Neural cell (in vitro differentiated cells): ENCODE measurements at regions not wholly inside any gene's neighbourhood (a gene's known extent, or its start where the extent isn't known, plus 50 kb on each side); places are given as distances from the start of the nearest gene placed in this dataset.
A peak's percentile ranks its signal among the peaks of the same experiment; 100 is the strongest.

Experiments used
- H2AFZ ChIP-seq: fragments of 200-600, 300-800 bp; sonication (generic), shearing (Covaris generic); 2 replicates; pipeline ENCODE4 v1.6.0; 2014; ENCODE audit warnings: low read depth, mild to moderate bottlenecking, antibody characterized with exemption, low read length, moderate library complexity
- H3F3A ChIP-seq: fragments of 200-600 bp; shearing (Covaris generic); 2 replicates; pipeline ENCODE4 v1.6.1; 2016; ENCODE audit warnings: mild to moderate bottlenecking, moderate library complexity, mixed read lengths, antibody characterized with exemption, low read length; ENCODE audit not compliant: insufficient read depth, poor library complexity, severe bottlenecking
- H3K27ac ChIP-seq: fragments of 200-600, 300-800 bp; sonication (generic), shearing (Covaris generic); 2 replicates; pipeline ENCODE4 v1.5.1; 2014; ENCODE audit warnings: mild to moderate bottlenecking, low read length, moderate library complexity
- H3K27me3 ChIP-seq: fragments of 300-800, 200-600 bp; sonication (generic), shearing (Covaris generic); 2 replicates; pipeline ENCODE4 v1.6.0; 2014; ENCODE audit warnings: mild to moderate bottlenecking, low read depth, low read length, moderate library complexity; ENCODE audit not compliant: insufficient read depth
- H3K36me3 ChIP-seq: fragments of 300-800, 200-600 bp; sonication (generic), shearing (Covaris generic); 2 replicates; pipeline ENCODE4 v1.5.1; 2014; ENCODE audit warnings: mild to moderate bottlenecking, antibody characterized with exemption, low read length, moderate library complexity; ENCODE audit not compliant: insufficient read depth
- H3K4me2 ChIP-seq: fragments of 300-800, 200-600 bp; sonication (generic), shearing (Covaris generic); 2 replicates; pipeline ENCODE4 v1.6.0; 2014; ENCODE audit warnings: mild to moderate bottlenecking, low read length
- H3K4me3 ChIP-seq: fragments of 300-800, 200-600 bp; sonication (generic), shearing (Covaris generic); 2 replicates; pipeline ENCODE4 v1.5.1; 2014; ENCODE audit warnings: mild to moderate bottlenecking, low read length, moderate library complexity
- H3K79me2 ChIP-seq: fragments of 200-600 bp; shearing (Covaris generic); replicated peaks from 2 replicates; pipeline ENCODE4 v1.6.0; 2014; ENCODE audit warnings: mild to moderate bottlenecking, low read length, moderate library complexity; ENCODE audit not compliant: insufficient read depth
- H3K9ac ChIP-seq: fragments of 300-800, 200-600 bp; sonication (generic), shearing (Covaris generic); 2 replicates; pipeline ENCODE4 v1.6.1; 2016; ENCODE audit warnings: mild to moderate bottlenecking, low read length, mixed read lengths
- H3K9me2 ChIP-seq: fragments of 200-600 bp; shearing (Covaris generic); 2 replicates; pipeline ENCODE4 v1.6.1; 2016; ENCODE audit warnings: mild to moderate bottlenecking, low read length, mixed read lengths; ENCODE audit not compliant: insufficient read depth
- H3K9me3 ChIP-seq: fragments of 200-600, 300-800 bp; sonication (generic), shearing (Covaris generic); 2 replicates; pipeline ENCODE4 v1.6.1; 2016; ENCODE audit warnings: mild to moderate bottlenecking, mixed run types, low read length, moderate library complexity, mixed read lengths
- H4K20me1 ChIP-seq: fragments of 200-600 bp; shearing (Covaris generic); 2 replicates; pipeline ENCODE4 v1.6.1; 2016; ENCODE audit warnings: mild to moderate bottlenecking, mixed run types; ENCODE audit not compliant: insufficient read depth
- EP300 ChIP-seq: fragments of 450-650 bp; conservative IDR thresholded peaks from 2 replicates; pipeline ENCODE4 v1.6.1; 2014; ENCODE audit warnings: antibody characterized with exemption, mild to moderate bottlenecking, moderate library complexity; ENCODE audit not compliant: poor library complexity, severe bottlenecking
- EZH2 ChIP-seq: fragments of 200-600, 300-800 bp; shearing (Covaris generic), sonication (generic); IDR thresholded peaks from 2 replicates; pipeline ENCODE4 v1.6.1; 2014; ENCODE audit warnings: antibody characterized with exemption, low read length, borderline replicate concordance, mild to moderate bottlenecking; ENCODE audit not compliant: insufficient read depth, poor library complexity, severe bottlenecking
- MXI1 ChIP-seq: fragments of 450-650 bp; conservative IDR thresholded peaks from 2 replicates; pipeline ENCODE4 v1.6.1; 2014; ENCODE audit warnings: antibody characterized with exemption, mild to moderate bottlenecking; ENCODE audit not compliant: poor library complexity, severe bottlenecking
- POLR2AphosphoS5 ChIP-seq: IDR thresholded peaks from 2 replicates; pipeline ENCODE4 v1.6.1; 2012
- RAD21 ChIP-seq: fragments of 450-650 bp; conservative IDR thresholded peaks from 2 replicates; pipeline ENCODE4 v1.6.1; 2014; ENCODE audit warnings: antibody characterized with exemption, mild to moderate bottlenecking, moderate library complexity
- SMC3 ChIP-seq: fragments of 450-650 bp; conservative IDR thresholded peaks from 2 replicates; pipeline ENCODE4 v1.6.1; 2014; ENCODE audit warnings: antibody characterized with exemption, mild to moderate bottlenecking, moderate library complexity; ENCODE audit not compliant: poor library complexity
- TAF1 ChIP-seq: IDR thresholded peaks from 2 replicates; pipeline ENCODE4 v1.6.1; 2012; ENCODE audit warnings: low read depth
- TF ChIP-seq, protein P1 (sequence below): fragments of 450-650 bp; IDR thresholded peaks from 2 replicates; pipeline ENCODE4 v1.5.1; 2014; ENCODE audit warnings: antibody characterized with exemption, mild to moderate bottlenecking, moderate library complexity; ENCODE audit not compliant: poor library complexity, severe bottlenecking
- TF ChIP-seq, protein P2 (sequence below): IDR thresholded peaks from 2 replicates; pipeline ENCODE4 v1.6.1; 2012; ENCODE audit warnings: borderline replicate concordance

DNA sequence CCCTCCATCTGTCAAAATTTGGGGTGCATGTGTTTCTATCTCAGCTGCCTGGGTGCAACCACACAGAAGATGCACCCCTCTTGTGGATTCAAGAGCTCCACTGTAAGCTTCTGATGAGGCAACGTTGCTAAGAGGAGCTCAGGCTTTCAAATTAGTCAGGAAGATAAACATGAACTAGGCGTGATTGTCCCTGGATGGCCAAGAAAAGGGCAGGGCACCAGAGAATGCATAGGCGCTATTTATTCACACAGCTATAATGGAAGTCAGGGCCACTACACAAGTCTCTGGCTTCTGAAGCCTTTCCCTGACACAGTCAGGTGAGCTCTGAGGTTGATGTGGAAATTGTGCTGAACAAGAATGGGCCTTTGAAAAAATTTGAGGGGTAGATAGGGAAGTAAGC, 1466.0 kb upstream of the CELF4 start:
- peaks cover 14% of the 10 kb centered on the region for H3F3A ChIP-seq
- H4K20me1 ChIP-seq, result no peaks in the 10 kb centered on the region
- H3K9ac ChIP-seq, result no peak overlapping the region
- peak overlapping the region; percentile 73 for H3K27ac ChIP-seq
- no peak overlapping the region for H2AFZ ChIP-seq
- H3K4me2 ChIP-seq, result no peak overlapping the region
- no peaks in the 10 kb centered on the region for H3K27me3 ChIP-seq
- H3K79me2 ChIP-seq, result no peaks in the 10 kb centered on the region
- TF ChIP-seq TAF1 (no peak), SMC3 (no peak)
- no peaks in the 10 kb centered on the region for H3K36me3 ChIP-seq
- H3K4me3 ChIP-seq, result no peak overlapping the region
- no peaks in the 10 kb centered on the region for H3K9me3 ChIP-seq
- H3K9me2 ChIP-seq, result no peaks in the 10 kb centered on the region

DNA sequence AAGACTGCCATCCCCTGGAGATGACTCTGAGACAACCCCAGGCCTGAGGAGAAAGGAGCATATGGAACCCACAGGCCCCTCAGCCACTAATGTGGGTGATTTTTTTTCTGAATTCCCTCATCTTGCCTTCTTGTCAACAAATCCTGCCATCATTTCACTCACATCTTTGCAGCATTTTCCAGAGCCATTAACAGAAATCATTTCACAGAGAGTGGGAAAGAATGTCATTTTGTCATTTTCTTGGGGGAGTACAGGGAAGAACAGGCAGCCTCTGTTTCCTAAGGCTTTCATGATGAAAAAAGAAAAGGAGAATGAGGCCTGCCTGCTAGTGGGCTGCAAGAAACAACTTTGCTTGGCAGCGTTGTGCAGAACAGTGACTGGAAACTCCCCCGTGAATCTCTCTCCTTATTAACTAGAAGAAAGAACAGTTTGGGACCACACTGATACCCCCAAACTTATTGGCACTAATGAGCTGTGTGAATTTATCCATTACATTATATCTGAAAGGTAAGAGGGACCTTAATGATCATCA, 1464.6 kb upstream of the CELF4 start:
- Histone ChIP-seq H3K27me3 (no peaks in the 10 kb centered on the region), H3F3A (peaks cover 14% of the 10 kb centered on the region), H3K9ac (peak overlapping the region; percentile 10), H3K27ac (peak overlapping the region; percentile 73), H3K9me2 (no peaks in the 10 kb centered on the region), H3K4me2 (peak overlapping the region; percentile 43), H2AFZ (no peak overlapping the region), H3K79me2 (no peaks in the 10 kb centered on the region), H3K4me3 (peak overlapping the region; percentile 36), H3K9me3 (no peaks in the 10 kb centered on the region), H4K20me1 (no peaks in the 10 kb centered on the region), H3K36me3 (no peaks in the 10 kb centered on the region)
- no peak for TF ChIP-seq EZH2
- peak; percentile 47 for TF ChIP-seq SMC3
- TF ChIP-seq, protein P1, sequence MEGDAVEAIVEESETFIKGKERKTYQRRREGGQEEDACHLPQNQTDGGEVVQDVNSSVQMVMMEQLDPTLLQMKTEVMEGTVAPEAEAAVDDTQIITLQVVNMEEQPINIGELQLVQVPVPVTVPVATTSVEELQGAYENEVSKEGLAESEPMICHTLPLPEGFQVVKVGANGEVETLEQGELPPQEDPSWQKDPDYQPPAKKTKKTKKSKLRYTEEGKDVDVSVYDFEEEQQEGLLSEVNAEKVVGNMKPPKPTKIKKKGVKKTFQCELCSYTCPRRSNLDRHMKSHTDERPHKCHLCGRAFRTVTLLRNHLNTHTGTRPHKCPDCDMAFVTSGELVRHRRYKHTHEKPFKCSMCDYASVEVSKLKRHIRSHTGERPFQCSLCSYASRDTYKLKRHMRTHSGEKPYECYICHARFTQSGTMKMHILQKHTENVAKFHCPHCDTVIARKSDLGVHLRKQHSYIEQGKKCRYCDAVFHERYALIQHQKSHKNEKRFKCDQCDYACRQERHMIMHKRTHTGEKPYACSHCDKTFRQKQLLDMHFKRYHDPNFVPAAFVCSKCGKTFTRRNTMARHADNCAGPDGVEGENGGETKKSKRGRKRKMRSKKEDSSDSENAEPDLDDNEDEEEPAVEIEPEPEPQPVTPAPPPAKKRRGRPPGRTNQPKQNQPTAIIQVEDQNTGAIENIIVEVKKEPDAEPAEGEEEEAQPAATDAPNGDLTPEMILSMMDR, result no peak
- TF ChIP-seq MXI1, result no peak
- TF ChIP-seq, protein P2, sequence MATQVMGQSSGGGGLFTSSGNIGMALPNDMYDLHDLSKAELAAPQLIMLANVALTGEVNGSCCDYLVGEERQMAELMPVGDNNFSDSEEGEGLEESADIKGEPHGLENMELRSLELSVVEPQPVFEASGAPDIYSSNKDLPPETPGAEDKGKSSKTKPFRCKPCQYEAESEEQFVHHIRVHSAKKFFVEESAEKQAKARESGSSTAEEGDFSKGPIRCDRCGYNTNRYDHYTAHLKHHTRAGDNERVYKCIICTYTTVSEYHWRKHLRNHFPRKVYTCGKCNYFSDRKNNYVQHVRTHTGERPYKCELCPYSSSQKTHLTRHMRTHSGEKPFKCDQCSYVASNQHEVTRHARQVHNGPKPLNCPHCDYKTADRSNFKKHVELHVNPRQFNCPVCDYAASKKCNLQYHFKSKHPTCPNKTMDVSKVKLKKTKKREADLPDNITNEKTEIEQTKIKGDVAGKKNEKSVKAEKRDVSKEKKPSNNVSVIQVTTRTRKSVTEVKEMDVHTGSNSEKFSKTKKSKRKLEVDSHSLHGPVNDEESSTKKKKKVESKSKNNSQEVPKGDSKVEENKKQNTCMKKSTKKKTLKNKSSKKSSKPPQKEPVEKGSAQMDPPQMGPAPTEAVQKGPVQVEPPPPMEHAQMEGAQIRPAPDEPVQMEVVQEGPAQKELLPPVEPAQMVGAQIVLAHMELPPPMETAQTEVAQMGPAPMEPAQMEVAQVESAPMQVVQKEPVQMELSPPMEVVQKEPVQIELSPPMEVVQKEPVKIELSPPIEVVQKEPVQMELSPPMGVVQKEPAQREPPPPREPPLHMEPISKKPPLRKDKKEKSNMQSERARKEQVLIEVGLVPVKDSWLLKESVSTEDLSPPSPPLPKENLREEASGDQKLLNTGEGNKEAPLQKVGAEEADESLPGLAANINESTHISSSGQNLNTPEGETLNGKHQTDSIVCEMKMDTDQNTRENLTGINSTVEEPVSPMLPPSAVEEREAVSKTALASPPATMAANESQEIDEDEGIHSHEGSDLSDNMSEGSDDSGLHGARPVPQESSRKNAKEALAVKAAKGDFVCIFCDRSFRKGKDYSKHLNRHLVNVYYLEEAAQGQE, result peak; percentile 99
- TF ChIP-seq POLR2AphosphoS5, result peak; percentile 72
- peak; percentile 55 for TF ChIP-seq RAD21
- TF ChIP-seq TAF1, result no peak
- TF ChIP-seq EP300, result peak; percentile 92

DNA sequence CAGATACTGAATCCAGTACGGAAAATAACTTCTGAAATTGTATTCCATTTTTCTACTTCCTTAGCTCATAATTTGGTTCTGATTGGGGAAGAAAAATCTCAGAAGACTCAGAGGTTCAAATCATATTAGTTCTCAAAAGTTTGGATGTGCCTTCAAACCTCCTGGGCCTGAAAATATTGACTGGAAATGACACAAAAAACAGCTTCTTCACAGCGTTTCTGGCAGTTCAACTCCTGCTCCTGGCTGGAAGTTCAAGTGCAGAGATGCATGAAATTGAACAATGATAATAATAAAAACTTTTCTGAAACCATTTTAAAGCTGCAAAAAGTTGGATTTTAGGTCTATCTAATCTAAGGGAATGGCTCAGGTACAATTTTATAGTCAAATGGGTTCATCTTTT, 1459.9 kb upstream of the CELF4 start:
- Histone ChIP-seq H2AFZ (no peak overlapping the region), H3K27ac (no peak overlapping the region)
- TF ChIP-seq TAF1 (no peak), POLR2AphosphoS5 (no peak), EP300 (no peak), EZH2 (no peak), MXI1 (no peak), SMC3 (no peak), RAD21 (no peak)
- TF ChIP-seq, protein P2, result no peak
- TF ChIP-seq, protein P1, result no peak

More for the DNA sequence above, 1459.9 kb upstream of the CELF4 start:
- no peak overlapping the region for H3K4me2 ChIP-seq
- no peaks in the 10 kb centered on the region for H3K9me3 ChIP-seq
- no peaks in the 10 kb centered on the region for H3K9me2 ChIP-seq
- no peaks in the 10 kb centered on the region for H4K20me1 ChIP-seq
- H3K9ac ChIP-seq, result no peak overlapping the region
- H3K36me3 ChIP-seq, result no peaks in the 10 kb centered on the region
- no peaks in the 10 kb centered on the region for H3K27me3 ChIP-seq
- no peak overlapping the region for H3K4me3 ChIP-seq
- no peaks in the 10 kb centered on the region for H3K79me2 ChIP-seq
- peaks cover 6% of the 10 kb centered on the region for H3F3A ChIP-seq
